CD14-positive monocyte (primary cell): ENCODE measurements at regions not wholly inside any gene's neighbourhood (a gene's known extent, or its start where the extent isn't known, plus 50 kb on each side); places are given as distances from the start of the nearest gene placed in this dataset.

ENCODE experiments used
- DNase-seq, 3 donors: peaks; one replicate each; pipeline ENCODE4 v3.0.0-alpha.2; 2011 to 2022
- H2AFZ ChIP-seq: 2 replicates; pipeline ENCODE4 v1.6.0; 2012; ENCODE audit warnings: mild to moderate bottlenecking, low read depth, low read length, inconsistent platforms; ENCODE audit not compliant: insufficient read depth, poor library complexity, severe bottlenecking
- H3K27ac ChIP-seq, 2 donors: 1 replicate in 1 of 2; 2 replicates in 1 of 2; pipeline ENCODE4 v1.5.1; 2012 to 2013; ENCODE audit warnings: low read length in 2 of 2, control low read depth in 1 of 2, inconsistent platforms in 1 of 2, low read depth in 1 of 2, mild to moderate bottlenecking in 1 of 2
- H3K27me3 ChIP-seq, 2 donors: one replicate each; pipeline versions ENCODE4 v1.6.0 to v1.6.1; 2011 to 2013; ENCODE audit warnings: low read length in 2 of 2; ENCODE audit not compliant: control insufficient read depth in 2 of 2, insufficient read depth in 2 of 2
- H3K36me3 ChIP-seq, 2 donors: replicated peaks in 1 of 2; 1 replicate in 1 of 2; 2 replicates in 1 of 2; pipeline versions ENCODE4 v1.5.1 to v1.6.1; 2012 to 2013; ENCODE audit warnings: low read length in 2 of 2, control low read depth in 1 of 2, inconsistent platforms in 1 of 2, mild to moderate bottlenecking in 1 of 2; ENCODE audit not compliant: insufficient read depth in 2 of 2, control insufficient read depth in 1 of 2
- H3K4me1 ChIP-seq, 2 donors: 1 replicate in 1 of 2; 2 replicates in 1 of 2; pipeline versions ENCODE4 v1.5.1 to v1.6.1; 2012 to 2013; ENCODE audit warnings: low read length in 2 of 2, control low read depth in 1 of 2, inconsistent platforms in 1 of 2, mild to moderate bottlenecking in 1 of 2, moderate library complexity in 1 of 2; ENCODE audit not compliant: insufficient read depth in 2 of 2, control insufficient read depth in 1 of 2
- H3K4me2 ChIP-seq: replicated peaks from 2 replicates; pipeline ENCODE3; 2012; ENCODE audit warnings: low read length, moderate library complexity, mild to moderate bottlenecking; ENCODE audit not compliant: poor library complexity, severe bottlenecking; ENCODE audit errors: extremely low read depth
- H3K4me3 ChIP-seq, 3 experiments: fragments of 200-600 bp in 1 of 3; sonication (generic) in 1 of 3; replicated peaks in 1 of 3; 1 replicate in 2 of 3; 2 replicates in 1 of 3; pipeline ENCODE4 v1.5.1; 2011 to 2013; ENCODE audit warnings: low read length in 3 of 3, mild to moderate bottlenecking in 3 of 3, control low read depth in 2 of 3, low read depth in 2 of 3, inconsistent platforms in 1 of 3, moderate library complexity in 1 of 3
- H3K79me2 ChIP-seq: 2 replicates; pipeline ENCODE4 v1.6.0; 2012; ENCODE audit warnings: mild to moderate bottlenecking, control low read depth, inconsistent platforms, low read length, moderate library complexity; ENCODE audit not compliant: insufficient read depth
- H3K9ac ChIP-seq: 2 replicates; pipeline ENCODE4 v1.6.0; 2017; ENCODE audit warnings: low read length, mild to moderate bottlenecking; ENCODE audit not compliant: insufficient read depth, poor library complexity, severe bottlenecking
- H3K9me3 ChIP-seq, 2 donors: replicated peaks in 1 of 2; 1 replicate in 1 of 2; 2 replicates in 1 of 2; pipeline versions ENCODE4 v1.5.1 to v1.6.1; 2012 to 2013; ENCODE audit warnings: low read length in 2 of 2, control low read depth in 1 of 2; ENCODE audit not compliant: control insufficient read depth in 1 of 2, insufficient read depth in 1 of 2
- H4K20me1 ChIP-seq: 2 replicates; pipeline ENCODE4 v1.6.0; 2012; ENCODE audit warnings: mild to moderate bottlenecking, low read length, control low read depth, moderate library complexity; ENCODE audit not compliant: insufficient read depth
- H3K27ac Mint-ChIP-seq, 7 donors: one replicate each; pipeline ENCODE4 v1.8.0; 2020; ENCODE audit warnings: mild to moderate bottlenecking in 7 of 7, mixed read lengths in 7 of 7, moderate library complexity in 6 of 7, inconsistent platforms in 2 of 7
- H3K27me3 Mint-ChIP-seq, 3 donors: one replicate each; pipeline ENCODE4 v1.8.0; 2021 to 2022; ENCODE audit warnings: low read depth in 3 of 3, mild to moderate bottlenecking in 3 of 3, mixed read lengths in 3 of 3, moderate library complexity in 3 of 3, inconsistent platforms in 1 of 3
- H3K36me3 Mint-ChIP-seq, 2 donors: one replicate each; pipeline ENCODE4 v1.8.0; 2020; ENCODE audit warnings: mixed read lengths in 2 of 2, inconsistent platforms in 1 of 2, mild to moderate bottlenecking in 1 of 2
- H3K4me1 Mint-ChIP-seq: one replicate; pipeline ENCODE4 v1.8.0; 2020; ENCODE audit warnings: mild to moderate bottlenecking, mixed read lengths
- H3K4me3 Mint-ChIP-seq, 2 donors: one replicate each; pipeline ENCODE4 v1.8.0; 2020; ENCODE audit warnings: mild to moderate bottlenecking in 2 of 2, mixed read lengths in 2 of 2, moderate library complexity in 1 of 2
- H3K9me3 Mint-ChIP-seq, 7 donors: one replicate each; pipeline ENCODE4 v1.8.0; 2020 to 2022; ENCODE audit warnings: mixed read lengths in 7 of 7, mild to moderate bottlenecking in 6 of 7, moderate library complexity in 6 of 7, inconsistent platforms in 2 of 7
- CTCF ChIP-seq: fragments of 200-600 bp; IDR thresholded peaks from one replicate; pipeline ENCODE4 v1.8.0; 2022; ENCODE audit warnings: antibody characterized with exemption, mild to moderate bottlenecking
- WGBS: methylation state at CpG from one replicate; pipeline ENCODE4 v1.1.5; 2013; ENCODE audit warnings: missing lambda C conversion rate; ENCODE audit not compliant: insufficient coverage; 5-methylcytosine and 5-hydroxymethylcytosine counted together
- intact Hi-C, 2 donors: fragments of 100-400 bp; cut with micrococcal nuclease; formaldehyde crosslinking; loops; one replicate each; pipeline versions ENCODE4 v1.15.0 to v1.15.1; 2023

- no peak overlapping the region for H3K4me2 ChIP-seq
- no peaks in the 10 kb centered on the region for H3K36me3 ChIP-seq
- H3K27me3 Mint-ChIP-seq, result no peaks in the 10 kb centered on the region
- H3K4me3 Mint-ChIP-seq, result no peak overlapping the region
- no peak for DNase-seq
- H3K4me3 ChIP-seq, result no peak overlapping the region
- H2AFZ ChIP-seq, result peak overlapping the region; percentile 19
- no peak for TF ChIP-seq CTCF
- H3K9ac ChIP-seq, result no peak overlapping the region
- H3K4me1 Mint-ChIP-seq, result peaks cover under 1% of the 10 kb centered on the region
- no peaks in the 10 kb centered on the region for H4K20me1 ChIP-seq
- intact Hi-C loops, result no loop called here
- H3K9me3 Mint-ChIP-seq, result no peaks in the 10 kb centered on the region
- no peaks in the 10 kb centered on the region for H3K9me3 ChIP-seq
- H3K36me3 Mint-ChIP-seq, result no peaks in the 10 kb centered on the region
- no CpG with 5 or more reads among the region's 3 CpGs for WGBS
- no peaks in the 10 kb centered on the region for H3K79me2 ChIP-seq
- H3K27me3 ChIP-seq, result no peaks in the 10 kb centered on the region
- H3K27ac ChIP-seq, result no peak overlapping the region
- peaks cover under 1 to 1% of the 10 kb centered on the region in 2 donors for H3K4me1 ChIP-seq
- H3K27ac Mint-ChIP-seq, result no peak overlapping the region
Observed at GRCh38 chr5:89436464-89436863, 553.5 kb upstream of the MEF2C start.

GRCh38 chr5:89435347-89435746 lies 552.4 kb upstream of the MEF2C start:
- Histone ChIP-seq H3K4me1 (no peaks in the 10 kb centered on the region), H3K36me3 (no peaks in the 10 kb centered on the region), H2AFZ (peak overlapping the region; percentile 4), H3K27ac (no peak overlapping the region), H3K4me3 (no peak overlapping the region), H3K9ac (no peak overlapping the region), H3K27me3 (no peaks in the 10 kb centered on the region), H3K4me2 (no peak overlapping the region), H3K79me2 (no peaks in the 10 kb centered on the region), H3K9me3 (no peaks in the 10 kb centered on the region), H4K20me1 (no peaks in the 10 kb centered on the region)
- Mint-ChIP-seq H3K27me3 (no peaks in the 10 kb centered on the region), H3K27ac (no peak overlapping the region), H3K9me3 (no peaks in the 10 kb centered on the region), H3K4me3 (no peak overlapping the region), H3K4me1 (no peaks in the 10 kb centered on the region), H3K36me3 (no peaks in the 10 kb centered on the region)
- no CpG with 5 or more reads among the region's 4 CpGs for WGBS
- intact Hi-C loops, result no loop called here
- DNase-seq, result no peak
- no peak for TF ChIP-seq CTCF
